HEK293T (cell line): ENCODE measurements at regions not wholly inside any gene's neighbourhood (a gene's known extent, or its start where the extent isn't known, plus 50 kb on each side); places are given as distances from the start of the nearest gene placed in this dataset.

Source experiments
- FOXM1 ChIP-seq: fragments of 450-650 bp; IDR thresholded peaks from 2 replicates; pipeline ENCODE4 v1.6.1; 2017; ENCODE audit warnings: mild to moderate bottlenecking, borderline replicate concordance
- HDGF ChIP-seq: fragments of 450-650 bp; IDR thresholded peaks from 2 replicates; pipeline ENCODE4 v1.6.1; 2017; ENCODE audit warnings: antibody characterized with exemption, borderline replicate concordance
- SUZ12 ChIP-seq: fragments of 450-650 bp; IDR thresholded peaks from 2 replicates; pipeline ENCODE4 v1.6.1; 2016; ENCODE audit warnings: mild to moderate bottlenecking

DNA sequence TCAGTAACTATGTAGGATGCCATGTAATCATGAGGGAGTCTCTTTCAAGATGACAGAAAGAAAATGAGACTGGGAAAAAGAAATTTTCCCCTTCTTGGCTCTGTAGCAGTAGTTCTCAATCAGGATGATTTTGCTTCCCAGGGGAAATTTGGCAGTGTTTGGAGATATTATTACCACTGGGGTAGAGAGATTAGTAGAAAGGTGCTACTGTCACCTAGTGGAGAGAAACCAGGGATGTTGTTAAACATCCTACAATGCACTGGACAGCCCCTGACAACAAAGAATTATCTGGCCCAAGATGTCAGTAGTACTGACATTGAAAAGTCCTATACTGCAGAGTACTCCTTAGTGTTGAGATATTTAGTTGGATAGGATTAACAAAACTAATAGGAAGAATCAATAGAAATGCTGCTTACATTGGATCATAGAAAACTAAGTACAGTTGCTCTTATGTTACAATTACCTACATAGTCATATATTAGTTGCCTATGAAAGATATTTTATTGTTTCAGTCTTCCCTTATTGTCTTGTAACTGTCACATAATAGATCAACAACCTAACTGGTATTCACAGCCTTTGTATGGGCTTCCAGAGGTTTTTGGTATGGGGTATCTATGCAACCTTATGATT lies 433.3 kb downstream of the RAP2B start:
- TF ChIP-seq HDGF (no peak), SUZ12 (no peak), FOXM1 (no peak)
